Panc1 (cell line): ENCODE measurements at regions not wholly inside any gene's neighbourhood (a gene's known extent, or its start where the extent isn't known, plus 50 kb on each side); places are given as distances from the start of the nearest gene placed in this dataset.
"Not testable (repeated sequence)": the region's sequence is repeated elsewhere in the genome, so short reads cannot be mapped to it uniquely, and the experiment has no call there.

ENCODE experiments used
- CTCF ChIP-seq: fragments of 450-650 bp; IDR thresholded peaks from 2 replicates; pipeline ENCODE4 v1.5.1; 2017; ENCODE audit warnings: mild to moderate bottlenecking
- POLR2AphosphoS5 ChIP-seq: IDR thresholded peaks from 2 replicates; pipeline ENCODE4 v1.6.1; 2012; ENCODE audit warnings: mild to moderate bottlenecking, low read depth, low read length, moderate library complexity
- SIN3A ChIP-seq: IDR thresholded peaks from 2 replicates; pipeline ENCODE4 v1.6.1; 2012; ENCODE audit warnings: low read depth, mild to moderate bottlenecking, low read length, moderate library complexity, borderline replicate concordance; ENCODE audit not compliant: insufficient read depth
- TCF7L2 ChIP-seq: IDR thresholded peaks from 2 replicates; pipeline ENCODE4 v1.6.1; 2011; ENCODE audit warnings: mild to moderate bottlenecking, low read depth, low read length, inconsistent platforms
- TF ChIP-seq, protein P1 (sequence below), 2 experiments: IDR thresholded peaks; 2 replicates each; pipeline ENCODE4 v1.6.1; 2011 to 2012; ENCODE audit warnings: low read depth in 2 of 2, control low read depth in 1 of 2, low read length in 1 of 2, mild to moderate bottlenecking in 1 of 2, moderate library complexity in 1 of 2; ENCODE audit not compliant: insufficient read depth in 1 of 2

GRCh38 chr12:94017247-94017646 lies 131.1 kb upstream of the PLXNC1 start:
- not testable (repeated sequence) for TF ChIP-seq CTCF, SIN3A, TCF7L2, POLR2AphosphoS5
- TF ChIP-seq, protein P1, sequence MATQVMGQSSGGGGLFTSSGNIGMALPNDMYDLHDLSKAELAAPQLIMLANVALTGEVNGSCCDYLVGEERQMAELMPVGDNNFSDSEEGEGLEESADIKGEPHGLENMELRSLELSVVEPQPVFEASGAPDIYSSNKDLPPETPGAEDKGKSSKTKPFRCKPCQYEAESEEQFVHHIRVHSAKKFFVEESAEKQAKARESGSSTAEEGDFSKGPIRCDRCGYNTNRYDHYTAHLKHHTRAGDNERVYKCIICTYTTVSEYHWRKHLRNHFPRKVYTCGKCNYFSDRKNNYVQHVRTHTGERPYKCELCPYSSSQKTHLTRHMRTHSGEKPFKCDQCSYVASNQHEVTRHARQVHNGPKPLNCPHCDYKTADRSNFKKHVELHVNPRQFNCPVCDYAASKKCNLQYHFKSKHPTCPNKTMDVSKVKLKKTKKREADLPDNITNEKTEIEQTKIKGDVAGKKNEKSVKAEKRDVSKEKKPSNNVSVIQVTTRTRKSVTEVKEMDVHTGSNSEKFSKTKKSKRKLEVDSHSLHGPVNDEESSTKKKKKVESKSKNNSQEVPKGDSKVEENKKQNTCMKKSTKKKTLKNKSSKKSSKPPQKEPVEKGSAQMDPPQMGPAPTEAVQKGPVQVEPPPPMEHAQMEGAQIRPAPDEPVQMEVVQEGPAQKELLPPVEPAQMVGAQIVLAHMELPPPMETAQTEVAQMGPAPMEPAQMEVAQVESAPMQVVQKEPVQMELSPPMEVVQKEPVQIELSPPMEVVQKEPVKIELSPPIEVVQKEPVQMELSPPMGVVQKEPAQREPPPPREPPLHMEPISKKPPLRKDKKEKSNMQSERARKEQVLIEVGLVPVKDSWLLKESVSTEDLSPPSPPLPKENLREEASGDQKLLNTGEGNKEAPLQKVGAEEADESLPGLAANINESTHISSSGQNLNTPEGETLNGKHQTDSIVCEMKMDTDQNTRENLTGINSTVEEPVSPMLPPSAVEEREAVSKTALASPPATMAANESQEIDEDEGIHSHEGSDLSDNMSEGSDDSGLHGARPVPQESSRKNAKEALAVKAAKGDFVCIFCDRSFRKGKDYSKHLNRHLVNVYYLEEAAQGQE (IDR thresholded peaks at IDR 0.05; ENCODE audit: insufficient read depth in 1 of 2, low read depth in 2 of 2, low read length in 1 of 2): not testable (repeated sequence)
